ENCODE measurements at regions not wholly inside any gene's neighbourhood (a gene's known extent, or its start where the extent isn't known, plus 50 kb on each side); places are given as distances from the start of the nearest gene placed in this dataset.

DNA sequence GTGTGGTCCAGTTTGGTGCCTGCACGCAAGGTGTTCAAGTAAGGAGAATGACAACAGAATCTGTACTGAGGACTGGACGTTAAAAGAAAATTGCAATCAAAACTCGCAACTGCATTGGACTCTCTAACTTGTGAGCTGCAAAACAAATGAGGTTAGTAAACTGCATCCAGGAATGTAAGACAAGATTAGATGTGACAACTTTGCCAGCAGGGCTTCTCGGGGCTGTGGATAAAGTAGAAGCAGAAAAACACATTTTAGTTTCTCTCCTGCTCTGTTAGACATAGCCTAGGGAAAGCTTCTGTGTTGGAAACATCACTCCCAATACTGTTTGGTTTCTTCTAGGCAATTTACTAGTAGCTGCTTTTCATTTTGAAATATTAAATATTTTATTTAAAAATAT, 338.2 kb upstream of the NAV3 start:
- no peaks in the 10 kb centered on the region for H3K36me3 ChIP-seq (ENCODE audit: control insufficient read depth in 5 of 5, insufficient read depth in 5 of 5, low read length in 5 of 5)
- no peaks in the 10 kb centered on the region for H3K27me3 ChIP-seq (ENCODE audit: control insufficient read depth in 5 of 5, insufficient read depth in 4 of 5, low read length in 5 of 5)
- H3K4me1 ChIP-seq (ENCODE audit: control insufficient read depth in 5 of 5, insufficient read depth in 5 of 5, low read length in 5 of 5), result peaks cover 0 to 7% (median 0%) of the 10 kb centered on the region in 5 donors
- no peaks in the 10 kb centered on the region for H3K9me3 ChIP-seq (ENCODE audit: control insufficient read depth in 5 of 5, low read length in 5 of 5)
- no peak overlapping the region for H3K4me3 ChIP-seq (ENCODE audit: low read depth in 1 of 5, low read length in 5 of 5)
- H3K27ac ChIP-seq (ENCODE audit: low read depth, low read length), result no peak overlapping the region
- H3K9ac ChIP-seq (ENCODE audit: low read length in 5 of 5), result no peak overlapping the region

DNA sequence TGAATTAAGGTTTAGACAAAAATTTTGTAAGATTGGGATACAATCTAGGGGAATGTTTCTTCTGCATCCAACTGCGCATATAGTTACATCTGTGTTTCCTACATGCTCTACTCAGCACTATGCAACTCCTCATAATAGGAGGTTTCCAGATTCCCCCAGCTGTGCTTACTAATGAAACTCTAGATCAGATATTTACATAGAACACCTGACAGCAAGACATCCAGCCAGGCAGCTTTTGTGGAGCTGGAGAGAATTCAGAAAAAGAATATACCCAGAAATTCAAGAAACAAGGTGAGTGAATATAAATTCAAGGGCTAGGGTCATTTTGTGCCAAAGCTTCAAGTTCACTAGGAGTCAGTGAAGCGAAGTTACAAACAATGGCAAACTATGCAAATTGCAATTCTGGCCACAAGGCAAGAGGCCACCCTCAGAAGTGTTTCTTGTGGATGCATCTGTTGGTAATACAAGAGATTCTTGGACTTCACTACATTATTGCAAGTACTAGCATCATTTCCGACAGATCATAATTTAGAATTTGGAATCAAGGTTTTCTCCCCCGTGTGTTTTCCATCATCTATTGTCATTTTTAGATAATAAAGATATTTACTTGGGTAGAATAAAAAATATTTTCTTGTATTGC, 341.2 kb upstream of the NAV3 start:
- H3K9me3 ChIP-seq (ENCODE audit: control insufficient read depth in 5 of 5, low read length in 5 of 5), result no peaks in the 10 kb centered on the region
- no peaks in the 10 kb centered on the region for H3K36me3 ChIP-seq (ENCODE audit: control insufficient read depth in 5 of 5, insufficient read depth in 5 of 5, low read length in 5 of 5)
- H3K9ac ChIP-seq (ENCODE audit: low read length in 5 of 5), result no peak overlapping the region
- no peaks in the 10 kb centered on the region for H3K27me3 ChIP-seq (ENCODE audit: control insufficient read depth in 5 of 5, insufficient read depth in 4 of 5, low read length in 5 of 5)
- H3K4me3 ChIP-seq (ENCODE audit: low read depth in 1 of 5, low read length in 5 of 5), result no peak overlapping the region
- peaks cover 0 to 7% (median 0%) of the 10 kb centered on the region in 5 donors for H3K4me1 ChIP-seq (ENCODE audit: control insufficient read depth in 5 of 5, insufficient read depth in 5 of 5, low read length in 5 of 5)
- H3K27ac ChIP-seq (ENCODE audit: low read depth, low read length), result no peak overlapping the region

DNA sequence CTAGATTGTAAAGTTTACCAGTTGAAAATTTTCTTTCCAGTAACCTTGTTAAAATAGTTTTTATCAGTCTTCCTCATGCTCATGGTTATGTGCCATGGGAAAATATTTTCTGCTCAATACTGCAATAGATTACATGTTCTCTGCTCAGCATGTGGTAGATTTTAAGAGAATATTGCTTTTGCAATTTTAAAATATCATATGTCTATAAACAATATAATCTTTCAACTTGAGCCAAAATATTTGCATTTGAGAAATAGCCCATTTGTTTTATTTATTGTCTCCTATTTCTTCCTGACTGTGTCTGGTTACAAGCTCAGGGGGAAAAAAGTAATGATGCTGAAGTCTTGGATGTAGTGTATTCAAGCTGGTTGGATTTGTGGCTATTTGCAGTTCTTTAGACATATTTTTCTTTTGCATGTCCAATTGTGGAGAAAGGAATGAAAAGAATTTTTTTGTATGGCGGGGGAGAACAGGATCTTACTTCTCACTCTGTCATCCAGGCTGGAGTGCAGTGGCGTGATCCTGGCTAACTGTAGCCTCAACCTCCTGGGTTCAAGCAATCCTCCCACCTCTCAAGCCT, 342.6 kb upstream of the NAV3 start:
- Histone ChIP-seq H3K27ac (ENCODE audit: low read depth, low read length) (no peak overlapping the region), H3K27me3 (ENCODE audit: control insufficient read depth in 5 of 5, insufficient read depth in 4 of 5, low read length in 5 of 5) (no peaks in the 10 kb centered on the region), H3K9ac (ENCODE audit: low read length in 5 of 5) (no peak overlapping the region), H3K4me3 (ENCODE audit: low read depth in 1 of 5, low read length in 5 of 5) (no peak overlapping the region), H3K4me1 (ENCODE audit: control insufficient read depth in 5 of 5, insufficient read depth in 5 of 5, low read length in 5 of 5) (peaks cover 0 to 7% (median 0%) of the 10 kb centered on the region in 5 donors), H3K36me3 (ENCODE audit: control insufficient read depth in 5 of 5, insufficient read depth in 5 of 5, low read length in 5 of 5) (no peaks in the 10 kb centered on the region), H3K9me3 (ENCODE audit: control insufficient read depth in 5 of 5, low read length in 5 of 5) (no peaks in the 10 kb centered on the region)

DNA sequence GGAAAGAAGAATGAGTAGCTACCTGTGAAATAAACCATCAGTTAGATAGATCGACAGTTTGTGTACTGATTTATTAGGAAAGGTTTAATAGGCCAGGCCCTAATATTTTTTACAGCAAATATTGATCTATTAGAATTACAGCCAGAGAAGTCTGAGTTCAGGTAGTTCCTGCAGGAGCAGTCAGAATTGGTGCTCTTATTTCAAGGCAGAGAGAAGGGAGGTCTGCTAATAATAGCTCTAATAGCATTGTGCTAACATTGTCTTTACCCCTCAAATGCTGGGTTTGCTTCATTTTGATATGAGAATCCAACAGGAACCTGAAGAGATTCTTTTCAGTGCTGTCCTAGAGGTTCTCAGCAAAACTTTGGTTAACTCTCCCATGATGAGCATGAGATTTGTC, 343.8 kb upstream of the NAV3 start:
- Histone ChIP-seq H3K4me1 (ENCODE audit: control insufficient read depth in 5 of 5, insufficient read depth in 5 of 5, low read length in 5 of 5) (peaks cover 0 to 7% (median 0%) of the 10 kb centered on the region in 5 donors), H3K27ac (ENCODE audit: low read depth, low read length) (no peak overlapping the region), H3K4me3 (ENCODE audit: low read depth in 1 of 5, low read length in 5 of 5) (no peak overlapping the region), H3K36me3 (ENCODE audit: control insufficient read depth in 5 of 5, insufficient read depth in 5 of 5, low read length in 5 of 5) (no peaks in the 10 kb centered on the region), H3K9me3 (ENCODE audit: control insufficient read depth in 5 of 5, low read length in 5 of 5) (no peaks in the 10 kb centered on the region), H3K27me3 (ENCODE audit: control insufficient read depth in 5 of 5, insufficient read depth in 4 of 5, low read length in 5 of 5) (no peaks in the 10 kb centered on the region), H3K9ac (ENCODE audit: low read length in 5 of 5) (no peak overlapping the region)

DNA sequence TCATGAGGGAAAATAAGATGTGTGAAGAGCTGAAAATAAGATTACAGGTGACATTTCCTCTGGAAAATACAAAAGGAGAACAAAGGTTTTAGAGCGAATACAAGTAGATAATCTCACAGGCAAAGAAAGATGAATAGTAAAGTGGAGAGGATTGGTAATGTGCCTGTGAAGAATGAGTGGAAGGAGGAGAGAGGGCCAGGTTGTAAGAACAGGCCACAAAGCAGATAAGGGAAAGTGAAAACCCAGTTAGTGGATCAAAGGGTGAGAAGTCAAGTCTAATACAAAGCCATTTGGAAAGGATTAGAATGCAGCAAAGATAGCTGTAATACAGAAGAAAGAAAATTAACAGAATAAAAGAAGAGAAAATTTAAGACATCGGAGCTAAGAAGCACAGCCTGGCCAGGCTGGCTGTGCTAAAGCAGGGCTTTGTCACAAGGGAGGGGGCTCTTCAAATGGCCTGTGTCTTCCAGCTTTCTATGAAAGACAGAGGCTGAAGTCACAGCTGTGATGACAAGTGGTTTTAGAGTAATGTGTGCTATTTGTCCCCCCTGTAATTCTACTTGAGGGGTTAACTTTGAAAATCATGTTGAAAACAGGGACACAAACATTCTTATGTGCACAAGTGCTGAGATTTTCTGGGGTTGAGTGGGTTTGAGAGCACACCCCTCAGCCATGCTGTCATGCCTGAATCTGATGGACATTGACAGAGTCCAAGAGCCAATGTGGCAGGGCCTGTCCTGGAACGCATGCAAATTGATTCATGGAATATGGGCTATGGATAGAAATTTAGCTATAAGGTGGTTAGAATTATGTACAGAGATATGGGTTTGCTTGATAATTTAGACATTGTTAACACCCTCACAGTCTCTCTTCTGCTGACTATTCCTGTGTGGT, 344.5 kb upstream of the NAV3 start:
- Histone ChIP-seq H3K27me3 (ENCODE audit: control insufficient read depth in 5 of 5, insufficient read depth in 4 of 5, low read length in 5 of 5) (no peaks in the 10 kb centered on the region), H3K9me3 (ENCODE audit: control insufficient read depth in 5 of 5, low read length in 5 of 5) (no peaks in the 10 kb centered on the region), H3K9ac (ENCODE audit: low read length in 5 of 5) (no peak overlapping the region), H3K4me3 (ENCODE audit: low read depth in 1 of 5, low read length in 5 of 5) (no peak overlapping the region), H3K27ac (ENCODE audit: low read depth, low read length) (no peak overlapping the region), H3K4me1 (ENCODE audit: control insufficient read depth in 5 of 5, insufficient read depth in 5 of 5, low read length in 5 of 5) (peaks cover 0 to 7% (median 0%) of the 10 kb centered on the region in 5 donors), H3K36me3 (ENCODE audit: control insufficient read depth in 5 of 5, insufficient read depth in 5 of 5, low read length in 5 of 5) (no peaks in the 10 kb centered on the region)

DNA sequence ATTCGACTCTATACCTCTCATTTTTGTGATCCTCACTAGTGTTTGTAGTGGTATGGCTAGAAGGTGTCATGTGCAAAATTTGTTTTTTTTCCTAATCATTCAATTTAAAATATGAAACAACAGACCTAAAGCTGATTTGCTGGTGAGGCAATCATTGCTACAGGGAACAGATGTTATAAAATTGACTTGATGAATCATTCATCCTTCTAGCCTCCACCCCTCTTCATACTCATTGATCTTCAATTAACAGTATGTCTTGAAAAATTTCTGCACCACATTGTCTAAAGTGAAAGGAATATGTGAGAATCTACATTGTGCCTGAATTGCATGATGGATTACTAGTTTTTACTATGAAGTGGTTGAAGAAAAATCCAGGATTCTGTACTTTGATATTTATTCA, 349.0 kb upstream of the NAV3 start:
- Histone ChIP-seq H3K27ac (ENCODE audit: low read depth, low read length) (no peak overlapping the region), H3K4me3 (ENCODE audit: low read depth in 1 of 5, low read length in 5 of 5) (no peak overlapping the region), H3K9ac (ENCODE audit: low read length in 5 of 5) (no peak overlapping the region), H3K36me3 (ENCODE audit: control insufficient read depth in 5 of 5, insufficient read depth in 5 of 5, low read length in 5 of 5) (no peaks in the 10 kb centered on the region), H3K9me3 (ENCODE audit: control insufficient read depth in 5 of 5, low read length in 5 of 5) (no peaks in the 10 kb centered on the region), H3K4me1 (ENCODE audit: control insufficient read depth in 5 of 5, insufficient read depth in 5 of 5, low read length in 5 of 5) (no peaks in the 10 kb centered on the region), H3K27me3 (ENCODE audit: control insufficient read depth in 5 of 5, insufficient read depth in 4 of 5, low read length in 5 of 5) (no peaks in the 10 kb centered on the region)

DNA sequence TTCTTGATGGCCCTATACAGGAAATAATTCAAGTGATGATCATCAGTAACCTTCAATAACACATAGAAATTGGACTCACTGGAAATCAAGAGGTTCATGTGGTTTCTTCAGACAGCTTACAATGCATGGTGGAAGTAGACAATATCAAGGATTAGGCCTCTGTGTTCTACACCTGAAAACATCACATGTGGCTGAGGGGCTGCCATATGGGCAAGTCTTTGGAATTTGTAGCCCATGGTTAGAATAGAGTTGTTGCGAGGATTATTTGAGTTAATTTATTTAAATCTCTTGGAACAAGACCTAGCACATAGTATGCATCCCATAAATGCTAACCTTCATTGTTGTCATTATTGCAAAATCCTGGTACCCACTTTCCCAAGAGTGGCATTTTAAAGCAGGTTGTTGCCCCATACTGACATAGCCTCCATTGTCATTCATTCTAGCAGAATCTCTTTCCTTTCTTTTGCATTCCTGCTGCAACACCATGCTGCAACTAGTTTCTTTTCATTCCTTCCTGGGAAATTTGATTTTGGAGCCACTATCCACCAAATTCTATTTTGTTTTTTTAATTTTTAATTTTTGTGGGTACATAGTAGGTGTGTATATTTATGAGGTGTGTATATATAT, 352.7 kb upstream of the NAV3 start:
- H3K9ac ChIP-seq (ENCODE audit: low read length in 5 of 5), result no peak overlapping the region
- H3K36me3 ChIP-seq (ENCODE audit: control insufficient read depth in 5 of 5, insufficient read depth in 5 of 5, low read length in 5 of 5), result no peaks in the 10 kb centered on the region
- no peaks in the 10 kb centered on the region for H3K9me3 ChIP-seq (ENCODE audit: control insufficient read depth in 5 of 5, low read length in 5 of 5)
- H3K27me3 ChIP-seq (ENCODE audit: control insufficient read depth in 5 of 5, insufficient read depth in 4 of 5, low read length in 5 of 5), result no peaks in the 10 kb centered on the region
- H3K4me1 ChIP-seq (ENCODE audit: control insufficient read depth in 5 of 5, insufficient read depth in 5 of 5, low read length in 5 of 5), result no peaks in the 10 kb centered on the region
- no peak overlapping the region for H3K4me3 ChIP-seq (ENCODE audit: low read depth in 1 of 5, low read length in 5 of 5)
- H3K27ac ChIP-seq (ENCODE audit: low read depth, low read length), result no peak overlapping the region

DNA sequence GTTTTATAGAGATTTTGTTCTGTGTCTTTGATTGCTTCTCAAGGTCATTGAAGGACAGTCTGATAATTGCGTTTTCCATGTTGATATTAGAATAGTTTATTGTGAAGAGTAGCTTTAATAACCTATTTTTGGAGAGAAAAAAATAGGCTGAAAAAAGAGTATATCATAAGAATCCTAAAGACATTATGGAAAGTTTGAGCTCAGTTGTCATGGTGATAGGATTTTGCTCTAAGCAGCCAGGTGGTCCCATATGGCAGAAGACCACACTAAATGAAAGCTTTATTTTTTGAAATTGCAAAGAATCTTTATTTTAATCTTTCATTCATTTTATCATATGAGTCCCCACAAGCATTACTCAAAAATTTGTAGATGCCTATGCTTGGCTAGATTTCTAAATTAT, 358.9 kb upstream of the NAV3 start:
- Histone ChIP-seq H3K27ac (ENCODE audit: low read depth, low read length) (no peak overlapping the region), H3K27me3 (ENCODE audit: control insufficient read depth in 5 of 5, insufficient read depth in 4 of 5, low read length in 5 of 5) (no peaks in the 10 kb centered on the region), H3K9ac (ENCODE audit: low read length in 5 of 5) (no peak overlapping the region)

DNA sequence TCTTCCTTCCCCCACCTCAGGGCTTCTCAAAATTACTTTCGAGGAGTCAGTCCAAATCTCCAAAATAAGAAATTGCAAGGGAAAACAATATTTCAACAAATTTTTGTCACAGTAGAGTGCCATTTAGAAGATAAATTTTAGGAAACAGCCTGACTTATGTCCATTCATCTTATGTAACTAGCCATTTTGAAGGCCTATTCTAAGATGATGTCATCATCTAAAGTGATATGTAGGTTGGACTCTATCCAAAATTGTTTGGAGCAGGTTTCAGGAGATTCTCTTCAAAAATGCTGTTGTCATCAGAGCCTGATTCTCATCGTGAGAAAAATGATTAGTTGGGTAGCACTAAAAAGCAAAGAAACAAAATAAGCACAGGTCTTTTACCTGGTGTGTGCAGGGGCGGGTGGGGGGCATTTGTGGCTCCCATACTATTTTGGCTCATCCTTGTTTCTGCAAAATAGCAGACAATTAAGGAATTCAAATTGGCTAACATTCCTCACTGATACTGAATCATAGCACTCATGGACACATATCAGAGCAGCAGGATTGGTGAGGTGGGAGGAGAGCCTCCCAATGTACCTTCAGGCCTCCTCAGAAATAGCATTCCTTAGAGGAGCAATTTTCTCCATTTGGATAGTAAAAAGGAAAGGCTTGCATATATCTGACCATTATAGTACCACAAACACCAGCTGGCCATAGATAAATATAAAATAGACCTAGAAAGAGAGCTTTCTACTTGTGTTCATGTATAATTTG, 360.9 kb upstream of the NAV3 start:
- no peaks in the 10 kb centered on the region for H3K36me3 ChIP-seq (ENCODE audit: control insufficient read depth in 5 of 5, insufficient read depth in 5 of 5, low read length in 5 of 5)
- no peaks in the 10 kb centered on the region for H3K4me1 ChIP-seq (ENCODE audit: control insufficient read depth in 5 of 5, insufficient read depth in 5 of 5, low read length in 5 of 5)
- no peak overlapping the region for H3K9ac ChIP-seq (ENCODE audit: low read length in 5 of 5)
- no peak overlapping the region for H3K4me3 ChIP-seq (ENCODE audit: low read depth in 1 of 5, low read length in 5 of 5)
- no peak overlapping the region for H3K27ac ChIP-seq (ENCODE audit: low read depth, low read length)
- no peaks in the 10 kb centered on the region for H3K9me3 ChIP-seq (ENCODE audit: control insufficient read depth in 5 of 5, low read length in 5 of 5)
- no peaks in the 10 kb centered on the region for H3K27me3 ChIP-seq (ENCODE audit: control insufficient read depth in 5 of 5, insufficient read depth in 4 of 5, low read length in 5 of 5)

More for the DNA sequence above, 358.9 kb upstream of the NAV3 start:
- Histone ChIP-seq H3K4me1 (ENCODE audit: control insufficient read depth in 5 of 5, insufficient read depth in 5 of 5, low read length in 5 of 5) (no peaks in the 10 kb centered on the region), H3K9me3 (ENCODE audit: control insufficient read depth in 5 of 5, low read length in 5 of 5) (no peaks in the 10 kb centered on the region), H3K4me3 (ENCODE audit: low read depth in 1 of 5, low read length in 5 of 5) (no peak overlapping the region), H3K36me3 (ENCODE audit: control insufficient read depth in 5 of 5, insufficient read depth in 5 of 5, low read length in 5 of 5) (no peaks in the 10 kb centered on the region)
